ENCODE measurements at regions not wholly inside any gene's neighbourhood (a gene's known extent, or its start where the extent isn't known, plus 50 kb on each side); places are given as distances from the start of the nearest gene placed in this dataset.

DNA sequence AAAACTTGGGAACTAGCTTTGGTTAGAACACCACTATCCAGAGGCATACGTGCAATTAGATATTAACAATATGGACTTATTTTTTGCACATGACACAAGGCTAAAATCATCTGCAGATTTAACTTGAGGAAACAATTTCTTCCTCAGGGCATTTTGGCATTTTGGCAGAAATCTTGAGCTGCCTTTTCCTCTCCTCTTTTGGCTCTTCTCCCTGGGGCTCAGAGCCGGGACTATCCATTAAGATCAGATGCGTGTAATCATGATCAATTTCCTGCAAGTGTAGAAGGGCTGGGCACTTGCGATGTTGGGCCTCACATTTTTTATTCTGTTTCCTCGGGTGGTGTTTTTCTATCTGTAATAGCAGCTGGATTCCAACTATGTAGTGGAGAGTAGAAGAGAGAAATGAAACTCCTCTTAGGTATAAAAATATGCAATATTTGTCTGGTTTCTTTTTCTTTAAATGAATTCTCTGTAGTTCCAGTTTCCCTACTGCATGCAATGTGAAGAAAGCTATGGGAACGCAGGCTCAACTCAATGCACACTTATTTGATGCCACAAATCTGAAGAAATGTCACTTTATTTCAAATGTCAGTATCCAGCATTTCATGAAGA lies 1010.8 kb downstream of the FLRT2 start:
- Histone ChIP-seq H3K27ac (ENCODE audit: low read depth, low read length) (no peak overlapping the region), H3K4me1 (ENCODE audit: control insufficient read depth, insufficient read depth, low read length) (peaks cover 4% of the 10 kb centered on the region), H3K36me3 (ENCODE audit: control insufficient read depth, insufficient read depth, low read length) (no peaks in the 10 kb centered on the region), H3K9me3 (ENCODE audit: control insufficient read depth, low read length) (no peaks in the 10 kb centered on the region), H3K27me3 (ENCODE audit: control insufficient read depth, insufficient read depth, low read length, poor library complexity, severe bottlenecking) (no peaks in the 10 kb centered on the region), H3K9ac (ENCODE audit: extremely low read depth, low read length, poor library complexity, severe bottlenecking) (no peak overlapping the region), H3K4me3 (ENCODE audit: low read length) (no peak overlapping the region)
- Mint-ChIP-seq H3K36me3 (ENCODE audit: low read depth) (no peaks in the 10 kb centered on the region), H3K4me1 (peaks cover 2% of the 10 kb centered on the region), H3K9me3 (peaks cover 2% of the 10 kb centered on the region), H3K27ac (no peak overlapping the region), H3K27me3 (ENCODE audit: insufficient read depth) (peaks cover 2% of the 10 kb centered on the region), H3K4me3 (no peak overlapping the region)
- 92 to 100% methylated on average over 4 to 6 of the region's 6 CpGs for WGBS, 2 experiments (ENCODE audit: insufficient coverage in 1 of 2, insufficient read length in 1 of 2)
- TF ChIP-seq, protein P1, sequence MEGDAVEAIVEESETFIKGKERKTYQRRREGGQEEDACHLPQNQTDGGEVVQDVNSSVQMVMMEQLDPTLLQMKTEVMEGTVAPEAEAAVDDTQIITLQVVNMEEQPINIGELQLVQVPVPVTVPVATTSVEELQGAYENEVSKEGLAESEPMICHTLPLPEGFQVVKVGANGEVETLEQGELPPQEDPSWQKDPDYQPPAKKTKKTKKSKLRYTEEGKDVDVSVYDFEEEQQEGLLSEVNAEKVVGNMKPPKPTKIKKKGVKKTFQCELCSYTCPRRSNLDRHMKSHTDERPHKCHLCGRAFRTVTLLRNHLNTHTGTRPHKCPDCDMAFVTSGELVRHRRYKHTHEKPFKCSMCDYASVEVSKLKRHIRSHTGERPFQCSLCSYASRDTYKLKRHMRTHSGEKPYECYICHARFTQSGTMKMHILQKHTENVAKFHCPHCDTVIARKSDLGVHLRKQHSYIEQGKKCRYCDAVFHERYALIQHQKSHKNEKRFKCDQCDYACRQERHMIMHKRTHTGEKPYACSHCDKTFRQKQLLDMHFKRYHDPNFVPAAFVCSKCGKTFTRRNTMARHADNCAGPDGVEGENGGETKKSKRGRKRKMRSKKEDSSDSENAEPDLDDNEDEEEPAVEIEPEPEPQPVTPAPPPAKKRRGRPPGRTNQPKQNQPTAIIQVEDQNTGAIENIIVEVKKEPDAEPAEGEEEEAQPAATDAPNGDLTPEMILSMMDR (conservative IDR thresholded peaks at IDR 0.05), result no peak
- no peak for DNase-seq

DNA sequence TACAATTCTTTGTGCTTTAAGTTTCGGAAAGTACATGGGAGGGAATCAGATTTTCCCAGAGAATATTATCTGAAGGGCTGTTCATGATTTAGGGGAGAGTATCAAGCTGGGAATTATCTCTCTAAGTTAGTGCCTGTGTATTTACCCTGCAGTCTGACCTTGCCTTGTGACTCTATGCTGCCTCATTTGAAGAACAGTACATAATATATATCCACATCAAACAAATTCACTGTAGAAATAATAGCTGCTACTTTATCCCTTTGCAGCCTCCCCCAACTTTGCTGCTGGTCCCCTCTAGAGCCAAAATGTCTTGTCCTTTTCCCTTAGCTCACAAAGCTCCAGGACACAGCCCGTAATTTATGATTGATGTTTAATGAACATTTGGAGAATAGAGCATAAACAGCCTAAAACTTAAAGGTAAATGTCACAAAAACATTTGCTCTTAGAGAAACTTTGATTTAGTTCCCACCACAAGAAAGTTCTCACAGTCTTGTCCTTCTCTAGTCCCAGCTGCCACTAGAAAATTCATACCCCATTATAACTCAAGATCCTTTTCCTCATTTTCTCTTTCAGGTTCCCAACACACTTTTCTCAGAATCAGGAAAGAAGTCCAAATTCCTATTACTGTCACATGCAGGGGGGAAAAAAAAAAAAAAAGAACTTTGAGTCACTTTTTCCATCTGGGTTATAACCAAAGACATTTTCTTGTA lies 1009.6 kb downstream of the FLRT2 start:
- Histone ChIP-seq H3K4me1 (ENCODE audit: control insufficient read depth, insufficient read depth, low read length) (peaks cover 4% of the 10 kb centered on the region), H3K9me3 (ENCODE audit: control insufficient read depth, low read length) (no peaks in the 10 kb centered on the region), H3K27me3 (ENCODE audit: control insufficient read depth, insufficient read depth, low read length, poor library complexity, severe bottlenecking) (no peaks in the 10 kb centered on the region), H3K36me3 (ENCODE audit: control insufficient read depth, insufficient read depth, low read length) (no peaks in the 10 kb centered on the region), H3K27ac (ENCODE audit: low read depth, low read length) (no peak overlapping the region), H3K9ac (ENCODE audit: extremely low read depth, low read length, poor library complexity, severe bottlenecking) (no peak overlapping the region), H3K4me3 (ENCODE audit: low read length) (no peak overlapping the region)
- TF ChIP-seq, protein P1 (conservative IDR thresholded peaks at IDR 0.05), result no peak
- 96 to 100% methylated on average over 1 of the region's 2 CpGs for WGBS, 2 experiments (ENCODE audit: insufficient coverage in 1 of 2, insufficient read length in 1 of 2)
- Mint-ChIP-seq H3K4me1 (no peaks in the 10 kb centered on the region), H3K27me3 (ENCODE audit: insufficient read depth) (peaks cover 2% of the 10 kb centered on the region), H3K36me3 (ENCODE audit: low read depth) (no peaks in the 10 kb centered on the region), H3K27ac (no peak overlapping the region), H3K4me3 (no peak overlapping the region), H3K9me3 (peaks cover 2% of the 10 kb centered on the region)
- no peak for DNase-seq

DNA sequence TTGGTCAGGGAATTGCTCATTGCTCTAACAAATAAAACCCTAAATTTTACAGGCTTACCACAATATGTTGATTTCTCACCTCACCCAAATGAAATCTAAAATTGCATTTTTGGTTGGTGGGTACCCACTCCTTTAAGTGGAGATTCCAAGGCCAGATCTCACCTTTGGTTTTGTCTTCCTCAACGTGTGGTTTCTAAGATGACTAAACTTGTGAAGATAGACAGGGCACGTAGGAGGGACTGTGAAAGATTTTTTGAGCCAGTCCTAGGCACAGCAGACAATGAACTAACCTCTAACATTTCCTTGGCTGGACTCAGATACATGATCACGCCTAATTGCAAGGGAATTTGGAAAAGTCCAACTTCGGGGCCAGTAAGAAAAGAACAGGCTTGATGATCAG lies 1003.9 kb downstream of the FLRT2 start:
- H3K4me3 Mint-ChIP-seq, result no peak overlapping the region
- Histone ChIP-seq H3K4me1 (ENCODE audit: control insufficient read depth, insufficient read depth, low read length) (no peaks in the 10 kb centered on the region), H3K27ac (ENCODE audit: low read depth, low read length) (no peak overlapping the region), H3K9ac (ENCODE audit: extremely low read depth, low read length, poor library complexity, severe bottlenecking) (no peak overlapping the region), H3K36me3 (ENCODE audit: control insufficient read depth, insufficient read depth, low read length) (no peaks in the 10 kb centered on the region), H3K27me3 (ENCODE audit: control insufficient read depth, insufficient read depth, low read length, poor library complexity, severe bottlenecking) (no peaks in the 10 kb centered on the region), H3K9me3 (ENCODE audit: control insufficient read depth, low read length) (no peaks in the 10 kb centered on the region), H3K4me3 (ENCODE audit: low read length) (no peak overlapping the region)
- H3K9me3 Mint-ChIP-seq, result peaks cover 2% of the 10 kb centered on the region
- H3K27ac Mint-ChIP-seq, result no peak overlapping the region
- no peak for DNase-seq
- no peaks in the 10 kb centered on the region for H3K27me3 Mint-ChIP-seq (ENCODE audit: insufficient read depth)
- no peaks in the 10 kb centered on the region for H3K36me3 Mint-ChIP-seq (ENCODE audit: low read depth)
- WGBS, 2 experiments (ENCODE audit: insufficient coverage in 1 of 2, insufficient read length in 1 of 2), result 88 to 92% methylated on average over 3 to 4 of the region's 4 CpGs
- TF ChIP-seq, protein P1 (conservative IDR thresholded peaks at IDR 0.05), result no peak
- no peaks in the 10 kb centered on the region for H3K4me1 Mint-ChIP-seq

Measured in endodermal cell (in vitro differentiated cells).